HepG2 (cell line): ENCODE measurements at regions not wholly inside any gene's neighbourhood (a gene's known extent, or its start where the extent isn't known, plus 50 kb on each side); places are given as distances from the start of the nearest gene placed in this dataset.

Source experiments
- ATAC-seq: fragments of 200-7000 bp; cut with Tn5 transposase; 3 replicates; pipeline ENCODE4 v1.9.1; 2020; ENCODE audit warnings: mild to moderate bottlenecking, moderate library complexity
- BruUV-seq: library from RNA; stranded (reverse); fragments of 400-500 nt; replicated peaks from 2 replicates; lab custom pipeline; 2021; lab: Mats Ljungman, UMichigan
- CTCF ChIA-PET: fragments of 300-600 bp; formaldehyde crosslinking; extraction: SDS; loops from one replicate; lab custom pipeline; 2021; ENCODE audit warnings: low total read pairs, inconsistent platforms, low intra/inter-chr PET ratio; lab: Yijun Ruan, JAX
- POLR2A ChIA-PET: fragments of 350-600 bp; sonication (Branson Sonifier 250); formaldehyde crosslinking; loops from one replicate; lab custom pipeline; 2020; ENCODE audit warnings: antibody characterized with exemption, inconsistent platforms; lab: Yijun Ruan, JAX
- DNase-seq: peaks from one replicate; pipeline ENCODE4 v3.0.0-alpha.2; 2015; ENCODE audit warnings: low spot score
- FAIRE-seq: peaks from 3 replicates; lab custom pipeline; 2011; peaks lifted over from hg19 to GRCh38; lab: Jason Lieb, UNC
- H2AFZ ChIP-seq: one replicate; pipeline ENCODE4 v1.6.1; 2011; ENCODE audit warnings: low read length, inconsistent platforms
- H3K27ac ChIP-seq: fragments of 300-600 bp; 3 replicates; pipeline ENCODE4 v1.8.0; 2011; ENCODE audit warnings: mixed run types, mild to moderate bottlenecking, mixed read lengths, low read length, inconsistent platforms; ENCODE audit not compliant: insufficient read depth; ENCODE audit errors: extremely low read length
- H3K27me3 ChIP-seq, 2 experiments: fragments of 200-600 bp in 1 of 2; 2 replicates in 1 of 2; 3 replicates in 1 of 2; pipeline versions ENCODE4 v1.6.0 to v1.8.0; 2011; ENCODE audit warnings: low read length in 2 of 2, mild to moderate bottlenecking in 2 of 2, moderate library complexity in 2 of 2, inconsistent platforms in 1 of 2; ENCODE audit not compliant: insufficient read depth in 2 of 2, control insufficient read depth in 1 of 2
- H3K36me3 ChIP-seq, 2 experiments: fragments of 200-600 bp in 1 of 2; replicated peaks in 1 of 2; 2 replicates in 1 of 2; 3 replicates in 1 of 2; pipeline versions ENCODE4 v1.5.1 to v1.8.0; 2011; ENCODE audit warnings: low read length in 2 of 2, inconsistent platforms in 1 of 2; ENCODE audit not compliant: insufficient read depth in 2 of 2, control insufficient read depth in 1 of 2
- H3K4me1 ChIP-seq: 2 replicates; pipeline ENCODE4 v1.5.1; 2012; ENCODE audit warnings: low read length, inconsistent platforms; ENCODE audit not compliant: insufficient read depth
- H3K4me2 ChIP-seq: 2 replicates; pipeline ENCODE4 v1.6.0; 2011; ENCODE audit warnings: low read depth, low read length, inconsistent platforms
- H3K4me3 ChIP-seq, 3 experiments: fragments of 200-600 bp in 1 of 3; sonication (generic), shearing (Covaris generic) in 1 of 3; replicated peaks in 1 of 3; 2 replicates each; pipeline ENCODE4 v1.5.1; 2011 to 2016; ENCODE audit warnings: low read length in 3 of 3, inconsistent platforms in 2 of 3, low read depth in 2 of 3, mild to moderate bottlenecking in 2 of 3, control low read depth in 1 of 3, mixed read lengths in 1 of 3; ENCODE audit not compliant: insufficient read depth in 1 of 3
- H3K79me2 ChIP-seq: one replicate; pipeline ENCODE4 v1.6.1; 2011; ENCODE audit warnings: low read length, inconsistent platforms; ENCODE audit not compliant: insufficient read depth
- H3K9ac ChIP-seq: 2 replicates; pipeline ENCODE4 v1.6.0; 2011; ENCODE audit warnings: mild to moderate bottlenecking, low read depth, low read length, inconsistent platforms; ENCODE audit not compliant: insufficient read depth
- H3K9me3 ChIP-seq: 2 replicates; pipeline ENCODE4 v1.5.1; 2012; ENCODE audit warnings: mild to moderate bottlenecking, low read length
- H4K20me1 ChIP-seq: 2 replicates; pipeline ENCODE4 v1.6.0; 2011; ENCODE audit warnings: inconsistent platforms, mild to moderate bottlenecking, low read length, moderate library complexity; ENCODE audit not compliant: insufficient read depth
- CENPT ChIP-seq: sonication (generic); formaldehyde crosslinking; IDR thresholded peaks from 2 replicates; pipeline ENCODE4 v1.8.0; 2022; ENCODE audit warnings: low read depth, mild to moderate bottlenecking, moderate library complexity, missing genetic modification reagents
- ELF4 ChIP-seq: sonication (generic); formaldehyde crosslinking; IDR thresholded peaks from 2 replicates; pipeline ENCODE4 v1.5.0; 2020; ENCODE audit warnings: missing genetic modification reagents, mild to moderate bottlenecking, moderate library complexity, borderline replicate concordance
- GTF2F1 ChIP-seq: fragments of 150-350 bp; IDR thresholded peaks from 2 replicates; pipeline ENCODE4 v1.6.1; 2014; ENCODE audit warnings: low read length
- RBM22 ChIP-seq: fragments of 200-400 bp; formaldehyde crosslinking; optimal IDR thresholded peaks from 2 replicates; pipeline ENCODE3; 2017; ENCODE audit warnings: mild to moderate bottlenecking, low read length, moderate library complexity
- REXO4 ChIP-seq: sonication (generic); formaldehyde crosslinking; IDR thresholded peaks from 2 replicates; pipeline ENCODE4 v1.8.0; 2022; ENCODE audit warnings: missing genetic modification reagents, mild to moderate bottlenecking, borderline replicate concordance
- SUZ12 ChIP-seq: fragments of 150-350 bp; IDR thresholded peaks from 2 replicates; pipeline ENCODE4 v1.6.1; 2014; ENCODE audit warnings: low read depth, low read length
- TBL1XR1 ChIP-seq: fragments of 150-350 bp; IDR thresholded peaks from 2 replicates; pipeline ENCODE4 v1.6.1; 2014; ENCODE audit warnings: borderline replicate concordance, low read length; ENCODE audit not compliant: partially characterized antibody
- YY1 ChIP-seq: IDR thresholded peaks from 2 replicates; pipeline ENCODE4 v1.6.1; 2011; ENCODE audit warnings: low read length, low read depth, moderate library complexity, mild to moderate bottlenecking; ENCODE audit not compliant: insufficient read depth, insufficient replicate concordance
- ZNF616 ChIP-seq: sonication (generic); formaldehyde crosslinking; IDR thresholded peaks from 2 replicates; pipeline ENCODE4 v1.5.0; 2020; ENCODE audit warnings: low read depth, mild to moderate bottlenecking, missing genetic modification reagents
- ZNF749 ChIP-seq: sonication (generic); formaldehyde crosslinking; IDR thresholded peaks from 2 replicates; pipeline ENCODE4 v1.8.0; 2022; ENCODE audit warnings: mild to moderate bottlenecking, missing genetic modification reagents, moderate library complexity, borderline replicate concordance
- ZNF792 ChIP-seq: IDR thresholded peaks from 2 replicates; pipeline ENCODE4 v1.6.1; 2016
- WGBS: methylation state at CpG from one replicate; pipeline ENCODE4 v1.1.6; 2017; ENCODE audit warnings: low lambda C conversion rate; 5-methylcytosine and 5-hydroxymethylcytosine counted together
- in situ Hi-C: cut with HindIII; loops from 2 replicates; pipeline ENCODE4 v1.10.0; 2017; ENCODE audit warnings: low pct_unique_long_range_greater_than_20kb; ENCODE audit not compliant: extremely low pct_ligation_motif_present
- intact Hi-C: fragments of 100-400 bp; cut with micrococcal nuclease; formaldehyde crosslinking; loops from one replicate; pipeline ENCODE4 v1.10.0; 2022; ENCODE audit not compliant: unreplicated experiment
- TF ChIP-seq, protein P1 (sequence below): IDR thresholded peaks from 2 replicates; pipeline ENCODE4 v1.6.1; 2016; ENCODE audit warnings: low read depth, missing genetic modification reagents, missing compliant biosample characterization
- TF ChIP-seq, protein P2 (sequence below): sonication (generic); formaldehyde crosslinking; IDR thresholded peaks from 2 replicates; pipeline ENCODE4 v1.4.0; 2020; ENCODE audit warnings: missing genetic modification reagents
- TF ChIP-seq, protein P3 (sequence below): sonication (generic); formaldehyde crosslinking; IDR thresholded peaks from 2 replicates; pipeline ENCODE4 v1.8.0; 2022; ENCODE audit warnings: missing genetic modification reagents, low read depth, mild to moderate bottlenecking, borderline replicate concordance

DNA sequence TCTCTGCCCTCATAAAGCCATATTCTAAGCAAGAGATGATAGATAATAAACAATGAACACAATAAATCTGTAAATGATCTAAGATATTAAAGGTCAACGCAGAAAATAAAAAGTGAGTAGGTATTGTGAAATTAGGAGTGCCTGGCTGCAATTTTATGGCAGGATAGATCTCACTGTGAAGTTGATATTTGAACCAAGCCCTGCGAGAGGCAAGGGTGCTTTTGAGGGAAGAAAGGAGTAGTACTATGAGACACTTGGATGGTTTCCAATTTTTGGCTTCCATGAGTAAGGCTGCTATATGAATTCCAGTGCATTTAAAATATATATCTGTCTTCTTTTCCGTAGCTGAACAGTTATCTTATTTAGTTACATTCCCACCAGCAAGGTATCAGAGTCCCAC, 720.0 kb upstream of the CNTN5 start:
- no peaks in the 10 kb centered on the region for H3K9me3 ChIP-seq
- no peak overlapping the region for H3K27ac ChIP-seq
- in situ Hi-C loops (no loop called here), intact Hi-C loops (no loop called here)
- H4K20me1 ChIP-seq: no peaks in the 10 kb centered on the region
- no peaks in the 10 kb centered on the region for H3K79me2 ChIP-seq
- TF ChIP-seq SUZ12 (no peak), REXO4 (CRISPR knock-in tag) (no peak), ZNF749 (CRISPR knock-in tag) (no peak), ZNF792 (CRISPR knock-in tag) (no peak), TBL1XR1 (no peak), GTF2F1 (no peak), RBM22 (no peak), YY1 (no peak), ZNF616 (CRISPR knock-in tag) (no peak), CENPT (CRISPR knock-in tag) (no peak), ELF4 (CRISPR knock-in tag) (no peak)
- TF ChIP-seq, protein P1, sequence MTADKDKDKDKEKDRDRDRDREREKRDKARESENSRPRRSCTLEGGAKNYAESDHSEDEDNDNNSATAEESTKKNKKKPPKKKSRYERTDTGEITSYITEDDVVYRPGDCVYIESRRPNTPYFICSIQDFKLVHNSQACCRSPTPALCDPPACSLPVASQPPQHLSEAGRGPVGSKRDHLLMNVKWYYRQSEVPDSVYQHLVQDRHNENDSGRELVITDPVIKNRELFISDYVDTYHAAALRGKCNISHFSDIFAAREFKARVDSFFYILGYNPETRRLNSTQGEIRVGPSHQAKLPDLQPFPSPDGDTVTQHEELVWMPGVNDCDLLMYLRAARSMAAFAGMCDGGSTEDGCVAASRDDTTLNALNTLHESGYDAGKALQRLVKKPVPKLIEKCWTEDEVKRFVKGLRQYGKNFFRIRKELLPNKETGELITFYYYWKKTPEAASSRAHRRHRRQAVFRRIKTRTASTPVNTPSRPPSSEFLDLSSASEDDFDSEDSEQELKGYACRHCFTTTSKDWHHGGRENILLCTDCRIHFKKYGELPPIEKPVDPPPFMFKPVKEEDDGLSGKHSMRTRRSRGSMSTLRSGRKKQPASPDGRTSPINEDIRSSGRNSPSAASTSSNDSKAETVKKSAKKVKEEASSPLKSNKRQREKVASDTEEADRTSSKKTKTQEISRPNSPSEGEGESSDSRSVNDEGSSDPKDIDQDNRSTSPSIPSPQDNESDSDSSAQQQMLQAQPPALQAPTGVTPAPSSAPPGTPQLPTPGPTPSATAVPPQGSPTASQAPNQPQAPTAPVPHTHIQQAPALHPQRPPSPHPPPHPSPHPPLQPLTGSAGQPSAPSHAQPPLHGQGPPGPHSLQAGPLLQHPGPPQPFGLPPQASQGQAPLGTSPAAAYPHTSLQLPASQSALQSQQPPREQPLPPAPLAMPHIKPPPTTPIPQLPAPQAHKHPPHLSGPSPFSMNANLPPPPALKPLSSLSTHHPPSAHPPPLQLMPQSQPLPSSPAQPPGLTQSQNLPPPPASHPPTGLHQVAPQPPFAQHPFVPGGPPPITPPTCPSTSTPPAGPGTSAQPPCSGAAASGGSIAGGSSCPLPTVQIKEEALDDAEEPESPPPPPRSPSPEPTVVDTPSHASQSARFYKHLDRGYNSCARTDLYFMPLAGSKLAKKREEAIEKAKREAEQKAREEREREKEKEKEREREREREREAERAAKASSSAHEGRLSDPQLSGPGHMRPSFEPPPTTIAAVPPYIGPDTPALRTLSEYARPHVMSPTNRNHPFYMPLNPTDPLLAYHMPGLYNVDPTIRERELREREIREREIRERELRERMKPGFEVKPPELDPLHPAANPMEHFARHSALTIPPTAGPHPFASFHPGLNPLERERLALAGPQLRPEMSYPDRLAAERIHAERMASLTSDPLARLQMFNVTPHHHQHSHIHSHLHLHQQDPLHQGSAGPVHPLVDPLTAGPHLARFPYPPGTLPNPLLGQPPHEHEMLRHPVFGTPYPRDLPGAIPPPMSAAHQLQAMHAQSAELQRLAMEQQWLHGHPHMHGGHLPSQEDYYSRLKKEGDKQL (CRISPR knock-in tag): no peak
- TF ChIP-seq, protein P2, sequence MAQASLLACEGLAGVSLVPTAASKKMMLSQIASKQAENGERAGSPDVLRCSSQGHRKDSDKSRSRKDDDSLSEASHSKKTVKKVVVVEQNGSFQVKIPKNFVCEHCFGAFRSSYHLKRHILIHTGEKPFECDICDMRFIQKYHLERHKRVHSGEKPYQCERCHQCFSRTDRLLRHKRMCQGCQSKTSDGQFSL (CRISPR knock-in tag): no peak
- TF ChIP-seq, protein P3, sequence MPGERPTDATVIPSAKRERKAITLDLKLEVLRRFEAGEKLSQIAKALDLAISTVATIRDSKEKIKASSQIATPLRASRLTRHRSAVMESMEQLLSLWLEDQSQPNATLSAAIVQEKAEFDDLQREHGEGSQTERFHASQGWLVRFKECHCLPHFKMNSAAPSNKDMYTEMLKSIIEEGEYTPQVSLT (CRISPR knock-in tag): no peak
- H3K9ac ChIP-seq: no peak overlapping the region
- ChIA-PET CTCF (no interaction called here), POLR2A (no interaction called here)
- DNase-seq: no peak
- WGBS: 19% methylated on average over 3 of the region's 3 CpGs
- no TSS peak for BruUV-seq
- H3K4me2 ChIP-seq: no peak overlapping the region
- no peak overlapping the region for H2AFZ ChIP-seq
- H3K4me1 ChIP-seq: no peaks in the 10 kb centered on the region
- no peaks in the 10 kb centered on the region for H3K27me3 ChIP-seq
- H3K4me3 ChIP-seq: no peak overlapping the region
- ATAC-seq: no peak
- no peaks in the 10 kb centered on the region for H3K36me3 ChIP-seq
- no peak for FAIRE-seq
